ENCODE measurements at regions not wholly inside any gene's neighbourhood (a gene's known extent, or its start where the extent isn't known, plus 50 kb on each side); places are given as distances from the start of the nearest gene placed in this dataset.

DNA sequence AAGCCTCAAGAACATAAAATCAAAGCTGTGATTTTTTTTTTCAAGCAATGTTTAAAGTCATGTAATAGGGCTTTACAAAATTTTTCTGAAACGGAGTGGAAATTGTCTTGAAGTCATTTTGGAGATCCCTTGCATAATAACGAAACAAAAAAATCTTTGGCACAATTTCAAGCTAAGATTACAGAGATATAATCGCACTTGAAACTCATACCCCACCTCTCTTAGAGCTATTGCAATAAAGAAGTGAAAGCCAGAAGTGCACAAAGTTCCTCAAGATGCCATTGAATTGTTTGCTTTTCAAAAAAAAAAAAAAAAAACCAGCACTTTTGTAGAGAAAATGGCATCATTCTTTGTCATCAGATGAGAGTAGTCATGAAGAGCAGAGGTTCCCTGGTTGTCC lies 152.3 kb downstream of the PAX3 start:
- DNase-seq: no peak

DNA sequence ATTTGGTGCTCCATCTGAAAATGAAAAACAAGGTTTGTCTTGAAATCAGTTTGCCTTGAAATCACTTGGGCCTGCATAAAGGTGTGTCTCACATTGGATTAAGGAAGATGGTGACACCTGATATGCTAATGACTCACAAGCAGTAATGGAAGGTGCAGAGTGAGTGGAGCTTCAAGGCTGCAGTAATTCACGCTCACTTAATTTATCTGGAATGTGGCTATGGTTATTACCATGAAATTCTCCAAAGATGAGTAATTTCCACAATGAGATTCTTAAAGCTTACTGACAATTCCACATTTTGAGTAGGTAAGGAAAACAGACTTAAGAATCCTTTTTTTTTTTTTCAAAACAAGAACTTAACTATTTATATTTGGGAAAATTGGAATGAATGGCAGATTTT lies 156.8 kb downstream of the PAX3 start:
- DNase-seq: no peak

DNA sequence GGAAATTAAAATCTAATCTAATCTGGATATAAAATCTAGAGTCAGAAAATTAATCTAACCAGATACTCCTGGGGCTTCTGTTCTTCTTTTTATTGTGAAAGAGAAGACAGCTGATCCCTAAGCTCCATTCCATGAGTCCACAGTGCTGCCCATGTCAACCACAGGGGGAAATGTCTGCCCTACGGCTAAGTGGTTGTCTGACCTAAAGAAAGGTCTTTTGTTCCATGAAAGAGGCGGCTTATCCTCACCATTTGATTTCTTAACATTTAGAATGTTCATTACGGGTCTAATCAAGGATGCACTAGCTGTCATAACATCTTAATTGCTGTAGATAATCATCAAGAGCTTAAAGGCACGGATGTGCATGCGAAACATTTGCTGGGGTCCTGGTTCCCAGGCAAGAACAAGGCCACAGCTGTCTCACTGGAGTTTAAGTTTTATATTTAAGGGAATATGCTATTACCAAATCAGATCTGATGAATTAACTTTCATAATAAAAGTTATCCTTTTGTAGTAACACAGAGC lies 162.6 kb downstream of the PAX3 start:
- no peak for DNase-seq

DNA sequence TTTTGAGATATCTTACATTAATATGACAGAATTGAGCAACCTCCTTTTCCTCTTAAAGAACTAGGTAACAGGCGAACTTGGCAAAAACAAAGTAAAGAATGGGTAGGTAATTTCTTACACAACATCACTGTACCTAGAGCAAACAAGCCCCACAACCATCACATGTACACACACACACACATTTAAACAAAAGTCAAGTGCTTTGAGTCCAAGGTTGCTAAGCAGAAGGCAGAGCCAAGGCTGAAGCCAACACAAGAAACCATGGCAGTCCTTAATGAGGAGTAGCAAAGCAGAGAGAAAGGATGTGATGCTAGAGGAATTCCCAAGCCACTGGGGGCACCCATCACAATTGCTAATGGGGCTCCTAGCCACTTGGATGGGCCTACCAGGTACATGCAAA lies 164.1 kb downstream of the PAX3 start:
- DNase-seq: no peak

DNA sequence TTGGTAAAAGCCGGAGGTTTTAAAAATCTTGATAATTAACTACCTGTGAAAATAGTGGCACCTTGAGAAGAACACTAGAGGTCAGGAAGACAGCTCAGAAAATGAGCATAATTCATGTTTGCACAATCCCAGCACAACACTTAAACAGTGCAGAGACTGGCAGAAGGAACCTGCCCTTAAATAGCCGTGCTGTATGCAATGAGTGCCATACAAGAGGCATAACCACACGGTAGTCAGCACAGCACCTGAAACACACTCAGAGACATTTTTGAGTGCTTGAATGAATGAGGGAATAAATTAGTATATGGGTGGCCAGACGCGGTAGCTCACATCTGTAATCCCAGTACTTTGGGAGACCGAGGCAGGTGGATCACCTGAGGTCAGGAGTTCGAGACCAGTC lies 164.9 kb downstream of the PAX3 start:
- no peak for DNase-seq

DNA sequence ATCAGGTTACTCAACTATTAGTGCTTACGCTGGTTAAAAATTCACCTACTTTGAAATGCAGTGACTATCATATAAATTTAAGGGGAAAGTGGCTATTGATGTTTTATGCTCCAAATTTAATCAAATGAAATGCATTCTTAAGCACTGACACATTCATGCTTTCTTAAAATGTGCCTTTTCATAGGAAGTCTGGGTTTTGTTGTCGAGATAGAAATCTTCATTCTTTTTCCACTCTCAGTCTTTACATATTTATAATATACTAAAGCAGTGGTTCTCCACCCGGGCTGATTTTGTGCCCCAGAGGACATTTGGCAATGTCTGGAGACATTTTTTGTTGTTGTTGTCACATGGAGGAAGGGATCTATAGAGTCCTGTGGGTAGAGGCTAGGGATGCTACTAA lies 167.9 kb downstream of the PAX3 start:
- no peak for DNase-seq

DNA sequence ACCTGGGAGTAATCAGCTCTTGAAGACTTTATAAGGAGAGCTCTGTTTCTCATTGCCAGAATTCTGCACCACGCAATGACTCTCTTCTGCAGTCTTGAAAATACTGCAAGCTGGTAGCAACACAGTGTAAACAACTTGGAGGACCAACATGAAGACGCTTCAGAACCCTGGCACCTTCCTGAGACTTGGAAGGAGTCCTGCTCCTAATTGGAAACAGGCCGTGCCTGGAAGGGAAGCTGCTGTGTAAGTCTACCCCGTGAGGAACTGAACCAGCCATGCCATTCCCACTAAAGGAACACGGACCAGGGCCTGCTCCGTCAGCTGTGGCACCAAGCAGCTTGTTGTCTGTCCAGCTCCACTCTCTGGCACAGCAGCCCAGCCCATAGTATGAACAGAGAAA lies 171.1 kb downstream of the PAX3 start:
- DNase-seq: no peak

DNA sequence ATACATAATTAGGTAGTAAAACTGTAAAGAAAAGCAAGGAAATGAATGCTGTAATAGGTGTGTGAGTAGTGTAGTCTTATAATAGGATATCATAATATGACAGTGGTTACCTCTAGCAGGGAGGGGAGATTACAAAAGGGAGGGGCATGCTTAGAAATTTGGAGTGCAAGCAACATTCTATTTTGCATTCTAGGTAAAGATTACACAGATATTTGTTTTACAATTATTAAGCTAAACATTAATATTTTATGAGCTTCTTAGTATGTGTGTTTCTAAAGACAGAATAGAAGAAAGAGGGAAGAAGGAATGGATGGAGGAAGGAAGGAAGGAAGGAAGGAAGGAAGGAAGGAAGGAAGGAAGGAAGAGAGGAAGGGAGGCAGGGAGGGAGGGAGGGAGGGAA lies 177.9 kb downstream of the PAX3 start:
- no peak for DNase-seq

DNA sequence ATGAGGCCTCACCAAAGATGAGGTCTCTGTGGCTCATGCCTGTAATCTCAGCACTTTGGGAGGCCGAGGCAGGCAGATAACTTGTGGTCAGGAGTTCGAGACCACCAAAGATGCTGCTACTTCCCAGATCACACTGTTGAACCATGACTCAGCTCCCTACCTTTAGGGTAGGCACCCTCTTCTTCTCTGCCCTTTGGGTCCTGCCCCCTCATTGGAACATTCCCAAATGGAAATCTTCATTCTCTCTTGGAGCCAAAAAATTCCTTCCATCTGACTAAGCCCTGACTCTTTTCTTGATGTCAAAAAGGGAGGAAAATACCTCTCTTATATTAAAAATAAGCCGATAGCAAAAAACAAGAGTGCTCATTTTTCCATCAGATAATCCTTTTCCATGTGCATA lies 183.5 kb downstream of the PAX3 start:
- DNase-seq: no peak

DNA sequence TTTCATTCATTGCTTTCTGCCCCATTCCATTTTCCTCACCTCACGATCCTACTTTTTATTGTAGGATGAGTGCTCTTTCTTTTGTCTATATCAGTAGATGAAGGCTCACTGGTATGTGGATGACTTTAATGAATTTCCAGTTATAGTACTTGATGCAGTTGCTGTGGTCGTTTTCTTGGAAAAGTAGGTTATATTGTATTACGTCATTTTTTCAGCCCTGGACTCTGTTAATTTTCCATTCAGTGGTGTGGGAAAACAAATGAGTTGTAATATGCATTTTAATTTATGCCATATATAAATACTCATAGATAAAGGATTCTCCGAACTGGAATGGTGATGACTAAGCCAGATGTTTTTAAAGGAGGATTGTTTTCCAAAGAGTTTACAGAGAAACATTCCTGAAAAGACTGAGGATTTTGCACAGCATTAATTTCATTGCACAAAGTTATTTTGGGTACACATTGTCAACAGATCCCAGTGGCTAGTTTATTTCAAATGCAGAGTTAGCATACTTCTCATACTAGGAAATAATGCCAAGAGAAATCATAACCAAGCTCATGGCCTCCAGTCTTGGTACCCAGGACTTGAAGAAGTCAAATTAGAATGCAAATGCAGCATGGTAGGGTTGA lies 189.7 kb downstream of the PAX3 start:
- DNase-seq: no peak

DNA sequence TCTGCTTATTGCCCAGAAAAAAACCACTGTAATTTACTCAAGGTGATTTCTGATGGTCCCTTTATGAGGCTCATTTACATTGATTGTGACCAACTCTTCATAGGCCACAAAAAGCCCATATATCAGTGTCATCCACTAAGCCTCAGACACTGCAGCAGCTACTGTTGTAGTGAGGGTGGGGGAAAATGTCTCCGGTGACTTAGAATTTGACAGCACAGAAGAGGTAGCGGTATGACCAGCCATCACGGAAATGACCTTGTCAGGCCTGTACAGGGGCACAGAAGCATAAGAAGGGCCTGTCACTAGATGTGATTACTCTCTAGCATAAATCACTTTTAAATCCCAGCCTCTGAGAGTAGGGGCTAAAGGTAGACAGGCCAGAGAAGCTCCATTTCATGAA lies 190.3 kb downstream of the PAX3 start:
- no peak for DNase-seq

DNA sequence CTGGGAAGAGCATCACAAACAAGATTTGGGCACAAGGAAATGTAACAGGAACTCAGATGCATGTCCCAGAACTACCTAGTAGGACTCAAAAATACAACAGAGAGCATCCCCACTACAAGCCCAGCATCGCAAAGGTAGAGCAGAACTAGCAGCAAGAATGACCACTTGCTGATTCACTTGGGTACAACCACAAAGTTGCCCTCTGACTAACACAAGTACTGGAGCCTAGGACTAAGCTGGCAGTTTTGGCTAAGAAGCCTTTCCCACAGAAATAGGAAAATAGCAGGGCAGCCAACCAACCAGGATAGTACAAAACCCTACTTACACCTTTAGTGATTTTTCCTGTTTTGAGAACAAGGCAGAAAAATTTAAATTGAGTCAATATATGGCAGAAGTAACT lies 193.8 kb downstream of the PAX3 start:
- DNase-seq: no peak

DNA sequence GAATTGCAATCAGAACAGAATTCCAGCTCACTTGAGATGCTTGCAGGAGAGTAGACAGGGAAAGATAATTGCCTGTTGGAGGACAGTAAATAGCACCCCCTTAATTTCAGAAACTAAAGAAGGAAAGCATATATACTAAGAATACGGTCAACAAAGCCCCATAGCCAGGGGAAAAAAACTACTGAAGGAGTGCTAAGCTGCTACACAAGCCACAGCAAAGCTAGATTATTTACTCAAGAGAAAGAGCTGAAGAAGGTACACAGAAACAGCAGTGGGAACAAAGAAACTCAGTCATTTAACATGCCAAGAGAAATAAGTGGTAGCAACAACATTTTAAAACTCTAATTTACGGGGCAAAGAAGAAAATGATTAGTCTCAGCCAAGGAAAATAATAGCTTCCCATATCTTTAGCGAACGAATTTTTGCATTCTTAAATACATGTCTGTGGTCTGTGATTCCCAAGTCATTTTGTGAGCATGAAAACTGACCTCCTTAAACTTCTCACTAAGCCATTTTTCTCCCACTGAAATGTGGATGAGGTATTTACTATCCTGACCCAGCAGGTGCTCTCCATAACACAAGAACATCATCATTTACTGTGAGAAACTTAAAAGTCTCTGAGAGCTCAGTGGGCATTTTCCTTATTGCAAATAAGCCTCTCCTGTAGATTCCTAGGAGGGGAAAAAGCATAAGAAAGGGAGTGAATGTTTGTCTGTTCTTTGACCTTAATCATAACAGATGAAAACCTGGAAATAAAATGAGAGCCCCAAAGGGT lies 196.0 kb downstream of the PAX3 start:
- no peak for DNase-seq

DNA sequence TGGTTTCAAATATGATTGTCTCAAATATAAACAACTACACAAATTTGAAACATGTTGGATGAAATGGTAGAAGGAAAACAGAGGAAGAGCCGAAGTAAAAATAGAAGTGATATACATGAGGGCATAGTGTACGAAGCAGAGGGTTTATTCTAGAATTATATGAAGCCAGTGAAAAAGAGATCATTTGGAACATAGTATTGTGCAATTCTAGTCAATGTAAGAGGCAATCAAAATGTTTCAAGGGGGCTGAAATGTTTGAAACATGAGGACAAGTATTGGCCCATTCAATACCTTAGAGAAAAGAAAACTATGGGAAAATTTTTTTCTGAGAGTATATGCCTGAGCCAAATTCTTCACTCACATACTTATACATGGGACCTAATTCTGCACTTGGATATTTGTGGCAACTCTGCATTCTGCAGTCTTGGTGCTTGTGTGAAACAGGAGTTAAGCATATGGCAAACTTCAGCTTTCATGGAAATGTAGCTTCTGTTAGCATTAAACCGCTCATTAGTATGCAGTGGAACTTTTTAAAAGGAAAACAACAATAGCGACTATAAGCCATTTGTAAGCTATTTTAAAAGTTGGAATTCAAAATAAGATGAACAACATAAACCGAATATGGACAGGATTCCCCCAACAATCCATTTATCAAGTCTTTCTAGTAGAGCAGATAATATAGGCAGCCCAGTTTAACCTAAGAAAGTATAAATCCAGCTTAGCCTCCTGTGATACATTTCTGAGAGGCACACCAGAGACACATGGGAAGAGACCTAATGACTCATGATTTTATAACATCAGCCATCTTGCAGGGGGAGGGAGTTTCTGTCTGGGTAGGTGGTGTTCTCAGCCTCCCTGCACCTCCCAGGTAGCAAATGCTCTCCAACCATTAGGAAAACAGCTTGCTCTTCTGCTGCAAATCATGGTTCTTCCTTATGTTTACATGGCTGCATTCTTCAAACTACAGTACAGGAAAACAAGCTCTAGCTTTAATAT lies 197.8 kb downstream of the PAX3 start:
- DNase-seq: no peak

DNA sequence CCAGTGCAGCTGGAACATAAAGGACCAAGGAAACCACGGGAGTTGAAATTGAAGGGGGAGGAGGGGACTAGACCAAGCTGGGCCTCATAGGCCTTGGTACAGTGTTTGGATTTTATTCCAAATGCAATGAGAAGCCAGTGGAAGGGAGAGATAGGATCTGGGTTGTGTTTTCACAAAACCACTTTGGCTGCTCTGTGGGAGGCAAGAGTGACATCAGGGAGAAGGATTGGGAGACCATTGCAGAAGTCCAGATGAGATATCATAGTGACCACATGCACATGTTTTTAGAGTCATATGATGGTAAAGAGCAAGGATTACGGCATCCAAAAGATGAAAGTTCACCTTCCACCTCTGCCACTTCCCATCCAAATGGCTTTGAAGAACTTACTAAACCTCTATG lies 210.2 kb downstream of the PAX3 start:
- no peak for DNase-seq

DNA sequence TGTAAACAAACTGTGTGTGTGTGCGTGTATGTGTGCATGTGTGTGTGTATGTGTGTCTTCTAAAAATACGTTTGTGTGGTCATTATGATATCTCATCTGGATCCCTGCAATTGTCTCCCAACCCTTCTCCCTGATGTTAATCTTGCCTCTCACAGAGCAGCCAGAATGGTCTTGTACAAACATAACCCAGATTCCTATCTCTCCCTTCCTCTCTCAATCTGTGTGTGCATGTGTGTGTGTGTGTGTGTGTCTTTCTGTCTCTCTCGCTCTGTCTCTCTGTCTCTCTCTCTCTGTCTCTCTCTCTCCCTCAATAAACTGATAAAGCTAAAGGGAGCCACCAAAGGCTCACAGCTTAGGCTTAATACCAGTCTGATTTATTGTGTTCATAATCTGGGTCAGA lies 210.8 kb downstream of the PAX3 start:
- no peak for DNase-seq

DNA sequence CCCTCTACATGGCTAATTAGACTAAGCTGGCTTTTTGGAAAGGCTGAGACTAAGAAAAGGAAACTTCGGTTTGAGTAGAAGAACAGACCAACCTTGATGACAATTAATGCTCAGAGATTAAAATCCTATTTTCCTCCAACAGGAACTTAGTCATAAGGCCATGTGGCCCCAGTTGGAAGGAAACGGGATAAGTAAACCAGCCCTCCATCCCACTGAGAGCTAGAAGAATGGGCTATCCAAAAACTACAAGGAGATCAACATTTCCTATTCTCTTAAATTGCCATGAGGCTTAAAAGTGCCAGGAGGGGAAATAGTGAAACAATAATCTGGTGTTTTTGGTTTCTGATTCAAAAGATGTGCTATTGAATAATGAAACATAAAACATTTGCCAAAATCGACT lies 216.6 kb downstream of the PAX3 start:
- DNase-seq: no peak

DNA sequence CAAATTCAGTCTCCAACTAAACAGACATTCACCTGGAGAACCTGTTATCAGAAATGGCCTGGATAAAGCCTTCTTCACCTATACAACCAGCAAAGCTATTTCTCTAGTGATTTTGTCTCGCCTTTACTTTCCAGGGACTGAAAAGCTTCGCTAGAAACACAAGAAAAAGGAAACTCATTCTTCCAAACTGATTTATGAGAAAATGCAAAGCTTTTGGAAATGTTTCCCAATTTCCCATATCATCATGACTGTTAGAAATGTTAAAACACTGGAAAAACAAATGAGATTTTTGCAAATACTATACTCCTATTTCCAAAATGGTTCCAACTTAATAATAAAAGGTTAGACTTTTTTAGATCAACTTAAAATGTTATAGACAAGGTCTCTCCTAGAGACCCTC lies 218.7 kb downstream of the PAX3 start:
- DNase-seq: no peak

DNA sequence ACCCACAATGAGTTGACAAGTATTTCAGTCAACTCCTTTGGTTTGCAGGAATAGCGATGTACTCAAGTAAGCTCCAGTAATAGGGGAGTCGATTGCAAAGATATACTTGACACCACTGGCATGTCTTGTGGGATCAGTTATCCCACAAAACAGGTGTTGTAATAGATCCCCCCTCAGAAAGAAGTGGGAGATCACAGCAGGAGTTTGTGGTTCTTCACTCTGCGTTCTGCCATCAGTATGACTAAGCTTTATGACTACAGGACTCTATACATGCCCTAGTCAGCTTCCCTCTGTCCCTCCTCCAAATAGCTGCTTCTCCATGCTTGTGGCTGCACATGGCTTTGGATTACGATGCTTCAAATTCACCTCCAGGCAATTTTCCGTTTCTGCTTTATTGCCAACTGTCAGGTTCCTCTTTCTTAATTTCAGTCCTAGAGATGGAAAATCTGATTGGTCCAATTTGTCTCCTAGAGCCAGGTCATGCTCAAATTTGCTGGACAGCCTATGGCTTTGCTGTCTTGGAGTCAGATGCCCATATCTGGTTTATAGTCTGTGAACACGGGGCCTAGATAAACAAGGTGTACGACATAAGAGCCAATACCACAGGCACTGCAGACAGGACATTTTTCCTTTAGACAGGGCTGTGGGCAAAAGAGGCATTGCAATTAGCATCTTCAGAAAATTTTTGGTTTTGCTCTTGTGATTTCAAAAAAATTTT lies 221.7 kb downstream of the PAX3 start:
- no peak for DNase-seq

DNA sequence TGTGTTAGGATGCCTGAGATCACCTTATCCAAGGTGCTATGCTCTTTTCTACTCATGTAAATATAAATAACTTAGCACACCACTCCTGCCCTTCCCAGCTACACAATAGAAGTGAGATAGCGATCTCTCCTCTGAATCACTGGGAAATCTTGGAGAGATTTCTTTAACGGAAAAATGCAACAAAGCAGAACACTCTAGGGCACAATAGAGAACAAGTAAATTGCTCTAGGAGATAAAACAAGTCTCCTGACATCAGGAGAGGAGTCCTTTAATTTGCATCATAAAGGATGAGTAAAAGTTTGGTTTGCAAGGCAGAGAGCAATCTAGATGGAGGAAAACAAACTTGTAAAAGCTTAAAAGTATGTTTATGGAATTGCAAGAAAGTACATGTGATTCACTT lies 224.1 kb downstream of the PAX3 start:
- DNase-seq: no peak

DNA sequence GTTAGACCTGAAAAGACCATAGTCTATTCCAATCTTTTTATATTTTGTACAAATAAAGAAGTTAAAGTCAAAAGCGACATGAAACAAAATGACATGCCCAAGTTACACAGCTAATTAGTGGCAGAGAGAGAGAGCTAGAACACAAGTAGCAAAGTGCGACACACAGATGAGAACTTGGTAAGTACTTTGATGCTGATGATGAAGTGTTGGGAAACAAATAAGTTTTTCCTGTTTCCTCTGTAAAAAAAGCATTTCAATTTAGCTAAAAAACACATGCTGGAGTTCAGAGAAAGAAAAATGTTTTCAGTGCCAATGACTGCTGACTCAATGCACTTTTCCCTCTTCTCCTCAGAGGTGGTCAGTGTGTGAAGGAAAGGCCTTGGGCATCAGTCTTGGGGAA lies 226.9 kb downstream of the PAX3 start:
- DNase-seq: no peak

DNA sequence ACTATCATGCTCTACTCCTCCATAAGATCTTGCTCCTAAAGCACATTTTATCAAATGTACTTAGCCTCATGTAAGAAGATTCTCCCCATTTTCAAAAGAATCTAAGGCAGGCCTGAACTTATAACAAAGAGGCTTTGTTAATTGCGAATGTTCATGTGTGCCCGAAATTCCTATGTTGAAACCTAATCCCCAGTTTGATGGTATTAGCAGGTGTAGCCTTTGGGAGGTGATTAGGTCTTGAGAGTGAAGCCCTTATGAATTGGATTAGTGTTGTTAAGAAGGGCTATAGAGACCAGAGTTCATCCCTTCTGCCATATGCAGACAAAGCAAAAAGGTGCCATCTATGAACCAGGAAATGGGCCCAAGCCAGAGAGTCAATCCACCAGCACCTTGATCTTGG lies 234.5 kb downstream of the PAX3 start:
- DNase-seq: peak; percentile 37
